Suppressor macrophage treated with lipopolysaccharide for 1 hour (primary cell): ENCODE measurements at regions not wholly inside any gene's neighbourhood (a gene's known extent, or its start where the extent isn't known, plus 50 kb on each side); places are given as distances from the start of the nearest gene placed in this dataset.

Experiments
- DNase-seq, 3 donors: peaks; one replicate each; pipeline ENCODE4 v3.0.0-alpha.2; 2020 to 2022

- DNase-seq = no peak
These were observed 175.4 kb upstream of the TP63 start for GRCh38 chr3:189455641-189456417.

- DNase-seq = no peak
These were observed 174.0 kb upstream of the TP63 start for GRCh38 chr3:189457201-189457607.

DNA sequence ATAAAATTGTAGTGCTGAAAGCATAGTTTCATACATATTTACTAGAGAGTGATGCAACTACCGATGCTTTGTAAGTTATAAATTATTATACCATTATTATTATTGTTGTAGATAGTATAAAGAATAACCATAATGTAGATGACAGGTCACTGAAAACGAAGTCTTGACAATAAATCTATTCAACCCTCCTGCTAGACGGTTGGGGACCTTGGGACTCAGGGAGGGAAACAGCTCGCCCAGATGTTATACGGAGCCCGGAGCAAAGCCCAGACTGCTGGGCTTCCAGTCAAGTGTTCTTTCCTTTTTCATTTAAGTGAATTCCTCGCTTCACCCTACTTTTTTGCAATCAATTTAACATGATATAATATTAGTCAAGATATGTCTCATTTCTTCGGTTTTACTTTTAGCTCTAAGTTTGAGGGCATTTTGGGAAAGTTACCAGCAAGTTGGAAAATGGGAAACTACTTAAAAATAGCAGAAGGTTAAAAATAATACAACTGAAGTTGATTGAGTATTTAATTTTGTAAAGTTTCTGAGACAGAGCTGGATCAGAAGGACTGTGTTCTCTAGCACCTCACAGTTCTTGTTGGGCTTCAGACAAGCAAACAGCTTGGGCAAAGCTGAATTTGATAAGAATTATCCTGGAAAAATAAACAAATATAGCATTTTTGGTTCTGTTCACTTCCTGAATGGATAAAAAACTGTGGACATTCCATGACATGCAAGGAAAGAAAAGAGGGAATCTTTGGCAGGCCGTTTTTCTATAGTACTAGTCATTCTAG, 173.4 kb upstream of the TP63 start:
- DNase-seq = no peak

GRCh38 chr3:189458528-189458927, 172.7 kb upstream of the TP63 start:
- DNase-seq = no peak

DNA sequence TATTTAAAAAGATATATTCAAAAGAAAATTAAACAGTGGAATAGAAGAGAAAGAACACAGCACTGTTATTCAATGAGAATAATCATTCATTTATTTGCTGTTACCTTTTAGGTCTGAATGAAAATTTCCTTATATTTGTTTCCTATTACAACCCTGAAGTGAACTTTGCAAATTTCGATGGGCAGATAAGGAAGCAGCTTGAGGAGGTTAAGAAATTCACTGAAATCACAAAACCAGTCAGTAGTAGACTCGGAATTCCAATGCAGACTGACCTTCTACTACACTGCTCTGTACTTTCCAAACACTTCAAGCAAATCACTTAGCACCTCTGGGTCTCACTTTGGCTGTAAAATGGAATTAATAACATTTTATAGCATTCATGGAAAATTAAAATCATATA, 172.0 kb upstream of the TP63 start:
- DNase-seq = no peak

DNA sequence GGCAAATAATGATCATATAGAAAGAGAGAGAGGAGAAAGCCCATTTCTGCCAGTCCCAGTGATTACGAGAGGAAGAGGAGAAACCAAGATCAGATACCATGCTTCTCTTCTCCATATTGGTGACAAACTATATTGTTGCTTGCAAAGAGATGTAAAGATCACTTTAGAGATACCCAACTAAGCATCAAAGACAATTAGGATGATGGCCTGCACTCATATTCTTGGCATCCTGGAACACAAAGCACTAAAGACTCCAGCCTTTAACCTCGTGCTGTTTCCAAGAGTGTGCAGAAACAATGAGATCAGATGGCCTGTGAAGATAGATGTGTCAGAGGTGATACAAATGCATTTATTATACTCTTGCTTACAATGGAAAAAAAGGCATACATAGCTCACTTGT, 170.7 kb upstream of the TP63 start:
- DNase-seq = no peak

DNA sequence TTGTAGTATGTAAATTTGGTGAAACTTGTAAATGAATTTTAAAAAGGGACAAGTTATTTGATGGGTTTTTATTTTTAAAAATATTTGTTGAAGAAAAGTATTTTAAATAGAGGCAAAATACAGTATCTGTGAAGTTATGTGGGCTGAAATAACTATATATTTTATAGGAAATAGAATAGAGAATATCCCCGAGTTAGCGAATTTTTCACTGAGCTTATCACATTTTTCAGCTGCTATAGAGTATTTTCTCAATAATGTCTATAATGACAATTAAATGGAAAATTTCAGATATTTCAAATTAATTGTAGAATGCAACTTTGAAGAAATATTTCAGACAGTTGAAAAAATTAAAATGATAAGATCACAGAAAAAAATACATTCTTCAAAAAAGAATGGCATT, 166.4 kb upstream of the TP63 start:
- DNase-seq = no peak

GRCh38 chr3:189466004-189466403, 165.2 kb upstream of the TP63 start:
- DNase-seq = no peak

DNA sequence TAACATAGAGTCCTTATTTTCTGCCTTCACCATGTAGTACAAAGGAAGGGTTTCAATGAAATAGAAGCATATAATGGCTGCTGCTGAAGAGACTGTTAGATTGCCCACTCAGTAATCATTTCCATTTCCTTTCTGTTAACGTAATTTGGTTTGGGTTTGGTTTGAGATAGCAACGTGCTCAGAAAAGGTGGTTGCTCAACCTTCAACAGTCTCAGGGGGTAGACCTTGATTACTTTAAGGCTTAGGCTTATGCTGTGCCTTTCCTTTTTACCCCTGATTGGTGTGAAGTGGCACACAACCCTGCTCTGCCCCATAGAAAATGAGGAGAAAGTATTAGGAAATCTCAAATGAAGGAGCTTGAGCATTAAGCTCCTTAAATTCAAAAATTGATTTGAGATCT, 163.7 kb upstream of the TP63 start:
- no peak for DNase-seq

DNA sequence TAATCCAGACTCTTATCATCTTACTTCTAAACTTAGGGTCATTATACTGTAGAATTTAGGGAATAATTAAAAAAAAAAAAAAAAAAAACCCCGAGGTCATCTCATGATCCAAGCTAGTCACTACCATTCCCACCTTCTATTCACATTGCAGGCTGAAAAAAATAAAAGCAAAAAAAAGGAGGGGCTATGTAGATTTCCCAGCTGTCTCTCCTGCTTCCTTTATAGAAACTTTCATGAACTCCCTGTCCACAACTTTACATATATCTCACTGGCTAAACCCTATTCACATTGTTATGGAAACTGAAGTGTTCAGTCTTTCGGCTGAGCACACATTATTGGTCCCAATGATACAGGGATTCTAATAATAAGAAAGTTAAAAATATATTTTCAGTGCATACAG, 156.2 kb upstream of the TP63 start:
- no peak for DNase-seq

DNA sequence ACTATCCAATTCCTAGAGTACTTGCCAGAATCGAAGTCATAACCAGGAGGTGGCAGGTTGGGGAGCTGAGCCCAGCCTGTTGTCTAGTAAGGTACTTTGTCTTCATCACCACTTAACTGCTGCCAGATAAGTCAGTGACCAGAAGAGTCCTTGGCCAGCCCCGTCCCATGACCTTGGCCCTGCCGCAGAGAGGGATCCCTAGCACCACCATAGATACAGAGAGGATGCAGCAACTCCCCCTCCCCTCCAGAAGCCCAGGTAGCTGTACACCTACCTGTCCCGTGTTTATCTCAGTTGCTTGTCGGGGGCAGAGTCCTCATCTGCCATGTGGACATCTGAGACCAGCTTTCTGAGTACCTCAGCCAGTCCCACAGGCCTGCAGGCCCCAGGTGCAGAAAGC, 153.6 kb upstream of the TP63 start:
- DNase-seq = no peak

- no peak for DNase-seq
These were observed 144.6 kb upstream of the TP63 start for GRCh38 chr3:189486556-189486955.

- DNase-seq = no peak
These were observed 142.9 kb upstream of the TP63 start for GRCh38 chr3:189488241-189488767.

GRCh38 chr3:189490337-189490736, 140.9 kb upstream of the TP63 start:
- DNase-seq = no peak

DNA sequence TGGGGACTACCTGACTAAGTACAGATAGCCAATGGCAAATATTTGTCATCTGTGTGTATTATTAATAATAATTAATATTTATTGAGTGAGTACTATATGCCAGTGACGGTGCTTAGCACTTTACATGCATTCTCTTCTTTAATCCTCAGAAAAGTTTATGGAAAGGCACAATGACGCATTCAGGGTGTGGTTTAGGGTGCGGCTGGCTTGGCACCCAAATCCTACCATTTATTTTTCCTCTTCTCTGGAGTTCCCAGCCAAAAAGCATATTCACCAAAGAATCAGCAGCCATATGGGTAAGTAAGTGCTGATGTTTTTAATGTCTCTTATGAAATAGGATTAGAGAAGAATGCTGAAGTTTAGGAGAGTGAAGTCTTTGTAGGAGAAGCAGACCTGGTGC, 140.4 kb upstream of the TP63 start:
- DNase-seq = no peak

GRCh38 chr3:189491831-189492230, 139.4 kb upstream of the TP63 start:
- no peak for DNase-seq

GRCh38 chr3:189493271-189493670, 137.9 kb upstream of the TP63 start:
- DNase-seq = no peak

DNA sequence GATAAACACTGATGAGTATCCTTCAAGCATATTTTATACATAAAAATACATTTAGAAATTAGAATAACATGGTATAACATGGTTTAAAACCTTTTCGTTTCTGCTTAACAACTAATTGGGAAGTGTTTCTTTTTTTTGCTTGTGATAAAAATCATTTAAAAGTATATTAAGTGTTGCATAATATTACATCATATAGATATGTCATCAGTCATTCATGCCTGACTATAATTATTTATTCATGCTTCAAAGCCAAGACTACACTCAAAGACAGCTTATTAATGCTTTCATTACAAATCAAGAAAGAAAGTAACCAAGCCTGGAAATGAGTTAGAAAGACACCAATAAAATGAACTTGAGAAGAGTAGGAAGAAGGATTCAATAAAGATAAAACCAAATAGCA, 136.6 kb upstream of the TP63 start:
- no peak for DNase-seq

DNA sequence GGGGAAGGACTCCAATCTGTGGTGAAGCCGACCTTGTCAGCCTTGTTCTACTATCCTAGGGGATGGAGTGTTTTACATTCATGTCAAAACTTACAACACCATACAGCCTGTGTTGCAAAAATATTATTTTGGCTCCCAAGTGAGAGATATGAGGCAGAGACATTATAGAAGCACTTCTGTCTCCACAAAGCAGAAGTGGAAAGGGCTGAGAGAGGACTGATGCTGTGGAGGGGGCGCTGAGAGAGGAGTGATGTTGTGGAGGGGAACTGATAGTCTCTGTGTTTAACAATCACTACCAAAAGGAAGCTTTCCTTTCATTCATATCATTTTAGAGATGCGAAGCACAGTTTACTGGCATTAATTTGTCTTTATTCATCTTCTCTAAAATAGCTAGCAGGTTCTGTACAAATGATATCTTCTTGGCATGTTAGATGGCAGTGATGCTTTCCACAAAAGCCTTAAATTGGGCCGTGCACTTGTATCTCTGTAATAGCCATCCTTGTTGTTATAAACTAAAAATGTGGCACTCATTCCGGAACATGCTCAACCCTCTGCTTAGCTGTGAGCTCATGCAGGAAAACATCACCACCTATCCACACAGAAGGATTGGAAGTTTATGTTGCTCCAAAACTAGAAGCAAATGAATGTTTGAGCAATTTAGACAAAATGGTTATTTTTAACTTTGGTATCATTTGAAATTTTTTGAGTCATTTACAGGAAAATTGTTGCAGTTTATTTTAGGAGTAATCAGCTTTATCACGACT, 134.6 kb upstream of the TP63 start:
- no peak for DNase-seq

GRCh38 chr3:189498995-189499704, 132.0 kb upstream of the TP63 start:
- DNase-seq = no peak

GRCh38 chr3:189500299-189500698, 130.9 kb upstream of the TP63 start:
- no peak for DNase-seq

- DNase-seq = no peak
These were observed 130.2 kb upstream of the TP63 start for GRCh38 chr3:189500798-189501495.
